GM18868 (cell line): ENCODE measurements at regions not wholly inside any gene's neighbourhood (a gene's known extent, or its start where the extent isn't known, plus 50 kb on each side); places are given as distances from the start of the nearest gene placed in this dataset.
"Not testable (repeated sequence)": the region's sequence is repeated elsewhere in the genome, so short reads cannot be mapped to it uniquely, and the experiment has no call there.

Experiments
- ATAC-seq: cut with Tn5 transposase; IDR thresholded peaks from one replicate; pipeline ENCODE4 v1.9.1; 2021; ENCODE audit warnings: mild to moderate bottlenecking, moderate library complexity; ENCODE audit not compliant: unreplicated experiment

DNA sequence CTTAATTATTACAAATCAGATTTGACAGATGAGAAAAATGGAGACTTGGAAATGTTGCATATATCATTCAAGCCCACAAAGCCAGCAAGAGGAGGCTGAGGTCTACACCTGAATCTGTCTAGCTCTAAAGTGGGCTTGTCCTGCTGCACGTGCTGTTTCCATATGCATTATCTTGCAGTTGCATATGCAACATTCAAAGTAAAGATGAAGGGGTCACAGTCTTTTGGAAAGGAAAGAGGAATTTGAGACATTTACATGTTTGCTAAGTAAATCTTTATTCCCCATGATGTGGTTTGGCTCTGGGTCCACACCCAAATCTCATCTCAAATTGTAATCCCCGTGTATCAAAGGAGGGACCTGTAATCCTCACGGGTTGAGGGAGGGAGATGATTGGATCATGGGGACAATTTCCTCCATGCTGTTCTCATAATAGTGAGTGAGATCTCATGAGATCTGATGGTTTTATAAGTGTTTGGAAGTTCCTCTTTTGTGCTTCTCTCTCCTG lies 98.3 kb downstream of the BACH1 start:
- no peak for ATAC-seq

DNA sequence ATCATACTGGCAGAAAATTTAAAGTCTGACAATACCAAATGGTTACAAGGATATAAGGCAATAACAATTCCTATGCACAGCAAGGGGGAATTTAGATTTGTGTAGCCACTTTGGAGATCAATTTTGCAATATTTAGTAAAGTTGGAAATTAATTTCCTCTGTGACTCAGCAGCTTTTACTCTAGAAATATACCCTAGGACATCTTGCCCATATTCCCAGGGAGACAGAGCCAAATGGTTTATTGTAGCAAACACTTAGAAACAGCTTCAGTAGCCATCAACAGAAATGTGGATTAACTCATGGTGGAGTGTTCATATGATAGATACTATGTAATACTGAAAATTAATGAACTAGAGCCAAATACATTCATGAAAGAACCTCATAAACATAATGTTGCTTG lies 104.6 kb downstream of the BACH1 start:
- ATAC-seq: no peak

DNA sequence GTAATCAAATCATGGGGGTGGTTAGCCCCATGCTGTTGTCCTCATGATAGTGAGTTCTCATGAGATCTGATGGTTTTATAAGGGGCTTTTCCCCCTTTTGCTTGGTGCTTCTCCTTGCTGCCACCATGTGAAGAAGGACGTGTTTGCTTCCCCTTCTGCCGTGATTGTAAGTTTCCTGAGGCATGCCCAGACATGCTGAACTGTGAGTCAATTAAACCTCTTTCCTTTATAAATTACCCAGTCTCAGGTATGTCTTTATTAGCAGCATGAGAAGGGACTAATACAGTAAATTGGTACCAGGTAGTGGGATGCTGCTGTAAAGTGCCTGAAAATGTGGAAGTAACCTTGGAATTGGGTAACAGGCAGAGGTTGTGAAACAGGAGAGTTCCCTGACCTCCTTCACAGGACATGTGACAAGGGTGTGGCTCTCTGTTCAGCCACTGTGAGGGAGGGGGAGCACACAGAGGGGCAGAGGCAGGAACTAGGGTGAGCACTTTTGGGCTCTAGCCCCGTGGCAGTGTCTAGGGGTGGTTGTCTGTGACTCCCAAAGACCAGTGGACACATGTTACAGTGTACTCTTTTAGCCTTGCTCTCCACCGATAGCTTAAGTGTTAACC lies 105.3 kb downstream of the BACH1 start:
- no peak for ATAC-seq

DNA sequence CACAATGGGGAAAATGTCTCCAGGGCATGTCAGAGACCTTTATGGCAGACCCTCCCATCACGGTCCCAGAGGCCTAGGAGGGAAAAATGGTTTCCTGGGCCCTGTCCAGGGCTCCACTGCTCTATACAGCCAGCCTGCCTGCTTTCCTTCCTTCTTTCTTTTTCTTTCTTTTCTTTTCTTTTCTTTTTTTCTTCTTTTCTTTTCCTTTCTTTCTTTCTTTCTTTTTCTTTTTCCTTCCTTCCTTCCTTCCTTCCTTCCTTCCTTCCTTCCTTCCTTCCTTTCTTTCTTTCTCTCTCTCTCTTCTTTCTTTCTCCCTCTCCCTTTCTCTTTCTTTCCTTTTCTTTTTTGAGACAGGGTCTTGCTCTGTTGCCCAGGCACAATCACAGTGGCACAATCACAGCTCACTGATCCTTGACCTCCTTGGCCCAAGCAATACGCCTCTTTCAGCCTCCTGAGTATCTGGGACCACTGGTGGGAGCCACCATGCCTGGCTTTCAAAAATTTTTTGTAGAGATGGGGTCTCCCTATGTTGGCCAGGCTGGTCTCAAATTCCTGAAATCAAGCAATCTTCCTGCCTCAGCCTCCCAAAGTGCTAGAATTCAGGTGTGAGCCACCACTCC lies 106.9 kb downstream of the BACH1 start:
- ATAC-seq: no peak

DNA sequence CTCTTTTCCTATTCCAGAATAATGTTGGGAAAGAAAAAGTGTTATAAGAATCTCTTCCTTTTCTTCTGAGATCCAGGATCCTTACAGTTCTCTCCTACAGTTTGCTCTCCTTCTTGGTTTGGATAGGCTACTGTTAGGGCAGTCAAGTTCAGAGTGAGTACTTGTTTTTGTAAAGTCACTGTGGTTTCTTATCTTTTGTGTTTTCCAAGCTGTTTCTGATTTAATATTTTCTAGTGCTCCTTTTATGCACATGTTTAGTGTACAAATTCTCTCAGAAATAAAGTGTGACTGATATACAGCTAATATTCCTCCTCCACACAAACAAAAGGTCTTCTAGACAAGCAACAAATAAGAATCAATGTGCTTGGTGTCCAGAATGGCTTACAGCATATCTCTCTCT lies 107.7 kb downstream of the BACH1 start:
- no peak for ATAC-seq

DNA sequence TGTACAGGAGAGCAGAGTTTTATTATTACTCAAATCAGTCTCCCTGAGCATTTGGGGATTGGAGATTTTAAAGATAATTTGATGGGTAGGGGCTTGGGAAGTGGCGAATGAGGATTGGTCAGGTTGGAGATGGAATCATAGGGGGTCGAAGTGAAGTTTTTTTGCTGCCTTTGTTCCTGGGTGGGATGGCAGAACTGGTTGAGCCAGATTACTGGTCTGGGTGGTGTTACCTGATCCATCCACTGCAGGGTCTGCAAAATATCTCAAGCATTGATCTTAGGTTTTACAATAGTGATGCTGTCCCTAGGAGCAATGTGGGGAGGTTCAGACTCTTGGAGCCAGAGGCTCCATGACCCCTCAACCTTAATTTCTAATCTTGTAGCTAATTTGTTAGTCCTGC lies 108.8 kb downstream of the BACH1 start:
- no peak for ATAC-seq

DNA sequence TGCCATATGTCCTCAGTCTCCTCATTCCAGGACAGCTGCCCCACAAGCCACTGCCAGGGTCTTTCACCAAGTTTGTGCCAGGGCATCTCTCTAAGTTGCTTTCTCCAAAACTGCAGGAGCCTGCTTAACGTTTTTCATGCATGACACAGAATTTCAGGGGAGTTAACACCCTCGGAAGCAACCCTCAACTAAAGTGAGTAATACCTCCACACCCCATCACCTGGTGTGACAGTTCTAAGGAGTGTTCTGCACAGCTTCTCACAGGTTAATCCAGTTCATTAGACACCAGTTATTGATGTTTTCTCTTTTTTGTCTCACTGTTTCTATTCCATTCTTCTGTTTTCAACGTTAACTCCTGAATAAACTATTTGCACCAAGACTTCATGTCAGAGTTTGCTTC lies 115.0 kb downstream of the BACH1 start:
- ATAC-seq: no peak

DNA sequence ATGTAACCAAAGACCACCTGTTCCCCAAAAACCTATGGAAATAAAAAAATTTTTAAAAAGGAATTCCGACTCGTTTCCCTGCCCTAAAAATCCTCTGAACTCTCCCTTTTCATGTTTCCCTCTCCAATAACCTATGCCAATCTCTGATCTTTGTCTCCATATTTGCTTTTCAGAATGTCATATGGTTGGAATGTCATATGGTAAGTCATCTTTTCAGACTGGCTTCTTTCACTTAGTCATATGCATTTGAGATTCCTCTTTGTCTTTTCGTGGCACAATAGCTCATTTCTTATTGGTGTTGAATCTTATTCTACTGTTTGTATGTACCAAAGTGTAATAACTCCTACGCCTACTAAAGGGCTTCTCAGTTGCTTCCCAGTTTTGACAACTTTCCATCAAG lies 117.5 kb downstream of the BACH1 start:
- no peak for ATAC-seq

DNA sequence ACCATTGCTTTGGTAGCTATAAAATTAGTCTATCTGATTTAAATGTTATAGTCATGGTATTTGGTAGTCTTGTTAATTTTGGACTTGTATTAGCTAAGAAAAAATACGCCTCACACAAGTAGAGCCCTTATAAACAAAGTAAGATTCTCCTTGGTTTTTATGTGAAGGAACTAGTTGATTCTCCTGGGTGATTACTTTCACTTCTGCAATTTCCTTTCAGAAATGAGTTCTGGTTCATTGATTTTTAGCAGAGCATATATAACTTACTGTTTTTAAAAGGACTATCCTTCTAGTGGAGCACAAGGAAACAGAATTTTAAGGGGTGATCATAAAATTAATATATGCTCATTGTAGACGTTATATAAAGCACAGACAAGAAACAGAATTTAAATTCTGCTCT lies 120.1 kb downstream of the BACH1 start:
- peak; percentile 94 for ATAC-seq

DNA sequence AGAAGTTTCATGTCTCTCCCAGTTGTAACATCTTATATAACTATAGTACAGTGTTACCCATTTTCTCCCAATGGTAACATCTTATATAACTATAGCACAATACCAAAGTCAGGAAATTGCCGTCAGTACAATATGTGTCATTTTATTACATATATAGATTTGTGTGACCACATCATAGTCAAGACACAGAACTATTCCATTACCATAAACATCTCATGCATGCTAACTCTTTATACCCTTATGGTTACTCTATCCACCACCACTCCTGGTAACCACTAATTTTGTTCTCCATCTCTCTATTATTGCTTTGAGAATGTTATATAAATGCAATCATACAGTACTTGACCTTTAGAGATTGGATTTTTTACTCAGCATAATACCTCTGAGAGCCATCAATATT lies 120.7 kb downstream of the BACH1 start:
- no peak for ATAC-seq

DNA sequence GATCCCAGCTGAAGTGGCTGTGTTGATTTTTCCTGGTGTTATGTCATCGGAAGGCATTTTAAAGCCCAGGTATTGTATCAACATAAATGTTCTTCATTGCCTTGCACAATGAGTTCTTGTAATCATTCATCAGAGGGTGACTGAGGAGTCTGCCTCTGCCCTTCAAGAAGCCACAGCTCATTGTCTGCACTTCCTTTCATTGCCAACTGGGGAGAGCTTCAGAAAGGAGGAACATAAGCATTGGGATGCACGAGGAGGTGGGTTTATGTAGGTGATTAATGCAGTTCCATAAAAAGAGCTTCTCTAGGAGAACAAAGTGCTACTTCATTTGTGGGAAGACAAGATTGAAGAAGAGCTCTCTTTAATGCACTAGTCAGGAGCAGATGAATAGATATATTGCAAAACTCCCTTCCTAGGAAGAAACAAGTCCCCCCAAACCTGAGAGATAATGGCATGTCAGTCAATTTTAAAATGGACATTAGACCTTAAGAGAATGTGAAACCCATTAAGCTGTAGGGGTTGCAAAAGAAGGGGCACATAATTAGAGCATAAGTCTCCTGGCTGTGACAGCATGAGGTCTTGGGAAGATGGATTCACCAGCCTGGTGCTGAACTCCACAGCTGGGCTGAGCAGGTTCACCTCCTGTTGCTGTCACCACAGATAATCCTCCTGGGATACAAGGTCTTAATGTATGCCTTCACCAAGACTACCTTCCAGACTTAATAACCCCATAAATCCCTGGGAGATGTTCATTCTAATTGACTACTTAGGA lies 124.6 kb downstream of the BACH1 start:
- ATAC-seq: no peak

DNA sequence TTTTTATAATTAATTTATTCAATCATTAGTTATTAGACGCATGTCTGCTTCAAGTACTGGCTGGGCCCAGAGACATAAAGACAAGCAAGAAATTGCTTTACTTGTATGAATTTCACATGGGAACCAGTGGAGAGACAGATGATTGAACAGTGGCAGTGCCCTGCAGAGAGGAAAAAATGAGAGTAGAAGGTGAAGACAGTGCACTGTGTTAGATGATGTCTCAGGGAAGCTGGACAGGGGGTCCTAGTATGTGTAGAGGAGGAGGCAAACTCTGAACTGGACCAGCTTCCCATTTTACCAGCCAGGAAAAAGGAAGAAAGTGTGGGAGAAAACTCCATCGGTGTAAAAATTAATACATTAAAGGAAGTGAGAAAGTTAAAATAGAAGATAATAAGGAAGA lies 126.0 kb downstream of the BACH1 start:
- ATAC-seq: no peak

DNA sequence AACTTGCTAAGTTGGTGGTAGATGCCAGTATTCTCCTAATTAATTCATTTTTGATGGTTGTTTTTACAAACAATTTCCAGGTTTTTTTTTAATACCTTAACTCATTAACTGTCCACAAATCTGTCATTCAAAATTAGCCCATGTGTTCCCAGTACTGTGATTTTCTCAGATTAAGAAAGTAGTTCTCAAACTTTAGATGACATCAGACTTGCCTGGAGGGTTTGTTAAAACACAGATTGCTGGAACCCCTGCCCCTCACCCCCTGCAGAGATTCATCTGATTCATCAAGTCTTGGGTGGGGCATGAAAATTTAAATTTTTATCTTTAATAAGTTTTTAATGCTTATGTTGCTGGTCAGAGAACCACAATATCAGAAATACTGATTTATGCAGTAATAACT lies 130.5 kb downstream of the BACH1 start:
- ATAC-seq: no peak

DNA sequence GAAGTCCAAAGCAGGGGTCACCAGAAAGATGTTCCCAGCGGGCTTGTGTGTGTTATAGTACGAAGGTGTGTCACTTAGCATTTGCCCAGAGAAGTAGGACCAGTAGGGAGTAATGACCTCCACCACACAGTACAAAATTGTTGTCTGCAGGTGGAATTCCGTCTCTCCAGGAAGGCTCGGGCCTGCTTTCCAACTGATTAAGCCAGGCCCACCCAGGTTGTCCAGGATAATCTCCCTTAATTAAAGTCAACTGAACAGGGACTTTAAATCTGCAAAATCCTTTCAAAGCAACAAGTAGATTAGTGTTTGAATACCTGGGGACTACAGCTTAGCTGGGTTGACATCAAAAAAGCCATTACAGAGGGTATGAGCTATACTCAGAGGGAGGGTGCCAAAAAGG lies 131.3 kb downstream of the BACH1 start:
- ATAC-seq: no peak

DNA sequence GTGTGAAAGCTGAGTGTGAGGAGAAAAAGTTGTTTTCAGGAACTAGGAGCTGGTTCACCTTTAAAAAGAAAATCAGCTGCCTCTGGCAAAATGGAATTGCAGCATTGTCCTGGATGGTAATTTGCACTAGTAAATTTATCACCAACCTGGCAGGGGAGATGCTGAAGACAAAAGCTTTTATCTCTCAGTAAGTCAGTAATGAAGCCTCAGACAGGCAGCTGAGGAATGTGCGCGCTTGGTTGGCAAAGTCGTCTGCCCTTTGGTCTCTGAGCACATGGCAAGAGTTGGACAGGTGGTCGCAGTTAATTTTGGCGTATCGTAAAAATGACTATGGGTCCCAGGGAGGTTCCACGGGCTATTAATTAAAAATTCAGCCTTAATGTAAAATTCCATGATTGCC lies 131.9 kb downstream of the BACH1 start:
- ATAC-seq: no peak

DNA sequence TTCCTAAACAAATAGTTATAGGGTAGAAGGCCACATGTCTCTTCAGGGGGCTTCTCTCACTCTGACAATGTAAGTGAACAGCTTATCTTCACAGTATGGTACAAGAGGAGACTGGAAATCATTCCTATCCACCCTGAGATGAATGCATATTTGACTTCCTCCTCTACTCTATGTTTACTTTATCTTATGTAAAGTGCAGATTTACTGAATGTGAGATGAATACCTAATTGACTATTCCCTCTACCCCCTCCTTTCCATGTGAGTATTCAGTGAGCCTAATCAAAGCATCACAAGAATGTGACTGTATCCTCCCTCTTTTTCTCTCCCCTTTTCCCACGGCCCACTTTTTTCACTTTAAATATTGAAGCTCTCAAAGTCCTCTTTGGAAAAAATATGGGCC lies 132.5 kb downstream of the BACH1 start:
- ATAC-seq: no peak

DNA sequence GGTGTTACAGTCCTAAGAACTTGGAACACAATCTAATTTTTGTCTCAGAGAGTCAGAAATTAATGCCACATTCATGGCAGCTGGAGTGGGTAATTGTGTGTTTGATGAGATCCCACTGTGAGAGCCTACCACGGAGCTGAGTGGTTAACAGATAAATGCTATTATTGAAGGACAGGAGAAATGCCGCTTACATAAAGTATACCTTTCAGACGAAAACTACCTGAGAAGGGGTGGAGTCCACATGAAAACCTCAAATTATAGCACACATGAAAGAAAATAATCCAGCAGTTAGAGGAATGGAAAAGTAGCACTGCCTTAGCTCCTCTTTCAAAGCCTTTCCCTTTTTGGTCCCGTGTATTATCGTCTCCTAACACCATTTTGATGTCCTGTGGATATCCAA lies 133.0 kb downstream of the BACH1 start:
- no peak for ATAC-seq

DNA sequence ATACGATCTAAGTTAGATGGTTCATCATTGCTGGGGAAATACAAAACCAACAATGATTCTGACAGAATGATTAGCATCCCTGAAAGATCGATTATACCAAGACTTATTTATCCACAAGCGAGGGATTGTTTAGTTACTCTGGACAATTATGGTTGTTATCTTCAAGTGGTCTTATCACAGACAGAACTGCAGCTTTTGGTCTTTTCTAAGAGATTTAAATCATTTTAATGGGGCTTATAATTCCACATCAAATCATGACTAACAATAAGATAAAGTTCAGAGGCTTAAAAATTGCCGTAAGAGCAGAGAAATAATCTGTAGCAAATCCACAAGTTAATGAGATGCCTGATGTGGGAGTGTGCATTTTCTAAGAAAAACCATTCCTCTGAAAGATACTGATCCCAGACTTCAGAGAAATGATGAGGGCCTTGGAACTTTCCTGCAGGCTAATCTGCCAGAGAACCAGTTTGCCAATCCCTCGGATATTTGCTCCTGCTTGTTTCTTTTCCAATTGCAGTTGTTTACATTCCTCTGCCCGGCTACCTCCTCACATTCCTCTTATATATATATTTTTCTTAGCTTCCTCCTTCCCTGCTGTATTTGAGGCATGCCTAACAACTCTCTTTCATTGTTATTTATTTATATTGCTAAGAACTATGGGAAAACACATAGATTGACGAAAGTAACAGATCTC lies 134.8 kb downstream of the BACH1 start:
- ATAC-seq: no peak

DNA sequence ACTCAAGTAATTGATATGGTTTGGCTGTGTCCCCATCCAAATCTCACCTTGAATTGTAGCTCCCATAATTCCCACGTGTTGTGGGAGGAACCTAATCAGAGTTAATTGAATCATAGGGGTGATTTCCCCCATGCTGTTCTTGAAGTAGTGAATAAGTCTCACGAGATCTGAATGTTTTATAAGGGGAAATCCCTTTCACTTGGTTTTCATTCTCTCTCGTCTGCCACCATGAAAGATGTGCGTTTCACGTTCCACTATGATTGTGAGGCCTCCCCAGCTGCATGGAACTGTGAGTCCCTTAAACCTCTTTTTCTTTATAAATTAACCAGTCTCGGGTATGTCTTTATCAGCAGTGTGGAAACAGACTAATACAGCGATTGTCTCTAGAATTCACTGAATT lies 135.4 kb downstream of the BACH1 start:
- ATAC-seq: no peak

DNA sequence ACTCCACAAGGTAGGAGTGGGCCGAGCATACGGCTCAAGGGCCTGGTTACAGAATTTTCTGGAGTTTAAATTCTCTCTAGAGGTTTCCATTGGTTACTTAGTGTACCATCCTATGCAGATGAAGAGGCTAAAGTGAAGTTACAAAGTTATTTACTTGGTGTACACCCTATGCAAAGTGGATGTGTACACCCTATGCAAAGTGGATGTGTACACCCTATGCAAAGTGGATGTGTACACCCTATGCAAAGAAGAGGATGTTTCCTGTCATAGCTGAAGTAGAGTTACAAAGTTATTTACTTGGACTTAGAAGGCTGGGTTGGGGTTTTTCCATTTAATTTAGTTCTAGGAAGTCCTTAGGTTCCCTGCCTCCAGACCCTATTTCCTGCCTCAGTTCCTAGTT lies 136.3 kb downstream of the BACH1 start:
- not testable (repeated sequence) for ATAC-seq

DNA sequence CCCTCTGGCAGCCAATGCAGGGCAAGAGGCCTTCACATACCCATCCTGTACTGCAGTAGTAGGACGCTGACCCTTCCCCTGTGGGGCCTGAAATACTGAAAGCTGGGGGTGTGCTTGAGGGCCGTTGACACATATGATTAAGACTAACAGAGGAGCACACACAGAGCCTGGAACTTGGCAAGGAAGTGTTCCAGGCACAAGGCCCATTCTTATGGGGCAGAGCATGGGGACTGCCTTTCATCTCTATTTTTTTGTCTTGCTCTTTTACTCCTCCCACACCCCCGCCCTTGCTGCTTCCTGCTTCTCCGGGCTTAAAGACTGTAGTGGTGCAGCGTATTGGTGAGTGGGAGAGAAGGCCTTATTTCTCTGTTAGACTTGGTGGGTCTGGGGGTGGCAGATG lies 137.4 kb downstream of the BACH1 start:
- no peak for ATAC-seq

DNA sequence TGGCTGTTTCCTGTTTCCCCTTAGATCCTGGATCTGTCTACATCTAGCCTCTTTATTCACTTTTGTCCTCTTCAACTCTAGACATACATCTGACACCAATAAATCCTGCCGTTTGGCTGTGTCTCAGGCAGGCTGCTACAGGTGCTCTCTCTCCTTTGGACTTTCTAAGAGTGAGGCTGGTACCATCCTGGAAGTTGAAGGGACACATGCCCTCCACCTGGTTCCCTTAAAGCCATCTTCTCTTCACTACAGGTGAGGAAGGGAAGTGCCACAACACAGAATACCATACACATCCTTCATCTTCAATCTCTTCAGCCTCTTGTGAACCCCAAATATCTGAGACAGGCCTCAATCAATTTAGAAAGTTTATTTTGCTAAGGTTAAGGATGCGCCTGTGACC lies 137.9 kb downstream of the BACH1 start:
- no peak for ATAC-seq
